Astrocyte of the spinal cord (primary cell): ENCODE measurements at regions not wholly inside any gene's neighbourhood (a gene's known extent, or its start where the extent isn't known, plus 50 kb on each side); places are given as distances from the start of the nearest gene placed in this dataset.

Experiments used
- DNase-seq: peaks from one replicate; pipeline ENCODE4 v3.0.0; 2011; ENCODE audit warnings: low read depth, low spot score
- H3K4me3 ChIP-seq: 2 replicates; pipeline ENCODE4 v1.5.1; 2011; ENCODE audit warnings: low read depth, mild to moderate bottlenecking, low read length, moderate library complexity
- CTCF ChIP-seq: IDR thresholded peaks from 2 replicates; pipeline ENCODE4 v1.5.1; 2012; ENCODE audit warnings: low read depth, mild to moderate bottlenecking, low read length, inconsistent platforms
- in situ Hi-C: cut with HindIII; loops from 2 replicates; pipeline ENCODE4 v1.10.0; 2017; ENCODE audit warnings: low sequenced_read_pairs

GRCh38 chr17:12505866-12506265 lies 159.8 kb upstream of the MYOCD start:
- TF ChIP-seq CTCF = no peak
- H3K4me3 ChIP-seq = no peak overlapping the region
- DNase-seq = no peak
- in situ Hi-C loops = no loop called here

- DNase-seq = no peak
- in situ Hi-C loops = no loop called here
- TF ChIP-seq CTCF = no peak
- H3K4me3 ChIP-seq = no peak overlapping the region
Measured at GRCh38 chr17:12507026-12507595, 158.6 kb upstream of the MYOCD start.

- in situ Hi-C loops = no loop called here
- no peak for DNase-seq
- TF ChIP-seq CTCF = no peak
- no peak overlapping the region for H3K4me3 ChIP-seq
Measured at GRCh38 chr17:12509801-12510200, 155.9 kb upstream of the MYOCD start.

GRCh38 chr17:12510535-12510934 lies 155.2 kb upstream of the MYOCD start:
- no peak overlapping the region for H3K4me3 ChIP-seq
- TF ChIP-seq CTCF = no peak
- peak; percentile 35 for DNase-seq
- in situ Hi-C loops = no loop called here

GRCh38 chr17:12512694-12513355 lies 152.9 kb upstream of the MYOCD start:
- DNase-seq = peak; percentile 37
- TF ChIP-seq CTCF = no peak
- in situ Hi-C loops = no loop called here
- no peak overlapping the region for H3K4me3 ChIP-seq

- H3K4me3 ChIP-seq = no peak overlapping the region
- in situ Hi-C loops = no loop called here
- DNase-seq = no peak
- no peak for TF ChIP-seq CTCF
Measured at GRCh38 chr17:12514596-12514995, 151.1 kb upstream of the MYOCD start.
